Gastroesophageal sphincter (tissue), 4 donors: ENCODE measurements at regions not wholly inside any gene's neighbourhood (a gene's known extent, or its start where the extent isn't known, plus 50 kb on each side); places are given as distances from the start of the nearest gene placed in this dataset.
"Not testable (repeated sequence)": the region's sequence is repeated elsewhere in the genome, so short reads cannot be mapped to it uniquely, and the experiment has no call there.

Experiments used
- ATAC-seq: fragments of 150-250 bp; one replicate; pipeline ENCODE4 v1.9.1; 2016; ENCODE audit warnings: mild to moderate bottlenecking, moderate library complexity
- H3K27ac ChIP-seq, 4 donors: fragments of 200-600 bp; sonication (generic) in 3 of 4; 1 replicate in 3 of 4; 2 replicates in 1 of 4; pipeline ENCODE4 v1.5.1; 2016 to 2019
- H3K27me3 ChIP-seq: fragments of 200-600 bp; sonication (generic); one replicate; pipeline ENCODE4 v1.5.1; 2019
- H3K36me3 ChIP-seq, 2 donors: fragments of 200-600 bp; sonication (generic); one replicate each; pipeline ENCODE4 v1.5.1; 2019; ENCODE audit warnings: control low read depth in 1 of 2
- H3K4me1 ChIP-seq, 3 donors: fragments of 200-600 bp; sonication (generic); 1 replicate in 2 of 3; 2 replicates in 1 of 3; pipeline ENCODE4 v1.5.1; 2016 to 2019; ENCODE audit warnings: control low read depth in 2 of 3
- H3K4me3 ChIP-seq, 2 donors: fragments of 200-600 bp; sonication (generic); one replicate each; pipeline ENCODE4 v1.5.1; 2019; ENCODE audit warnings: mild to moderate bottlenecking in 1 of 2, moderate library complexity in 1 of 2
- H3K9me3 ChIP-seq, 3 donors: fragments of 200-600 bp; sonication (generic); one replicate each; pipeline ENCODE4 v1.5.1; 2017 to 2019; ENCODE audit warnings: control low read depth in 2 of 3
- EP300 ChIP-seq: sonication (generic); formaldehyde crosslinking; IDR thresholded peaks from one replicate; pipeline ENCODE4 v1.6.1; 2017; ENCODE audit warnings: antibody characterized with exemption, mild to moderate bottlenecking
- POLR2A ChIP-seq, 2 donors: fragments of 450-650 bp; IDR thresholded peaks; one replicate each; pipeline ENCODE4 v1.6.1; 2017; ENCODE audit warnings: antibody characterized with exemption in 2 of 2, mild to moderate bottlenecking in 2 of 2, moderate library complexity in 1 of 2
- POLR2AphosphoS5 ChIP-seq: sonication (generic); formaldehyde crosslinking; IDR thresholded peaks from one replicate; pipeline ENCODE4 v1.6.1; 2017; ENCODE audit warnings: antibody characterized with exemption
- WGBS, 2 donors: methylation state at CpG; one replicate each; pipeline ENCODE4 v1.1.5; 2018; ENCODE audit warnings: low coverage in 1 of 2; 5-methylcytosine and 5-hydroxymethylcytosine counted together
- TF ChIP-seq, protein P1 (sequence below), 4 experiments: fragments of 200-600 bp in 2 of 4; fragments of 450-650 bp in 2 of 4; sonication (generic) in 1 of 4; IDR thresholded peaks; one replicate each; pipeline ENCODE4 v1.5.1; 2017 to 2019; ENCODE audit warnings: antibody characterized with exemption in 4 of 4, mild to moderate bottlenecking in 2 of 4, moderate library complexity in 2 of 4

DNA sequence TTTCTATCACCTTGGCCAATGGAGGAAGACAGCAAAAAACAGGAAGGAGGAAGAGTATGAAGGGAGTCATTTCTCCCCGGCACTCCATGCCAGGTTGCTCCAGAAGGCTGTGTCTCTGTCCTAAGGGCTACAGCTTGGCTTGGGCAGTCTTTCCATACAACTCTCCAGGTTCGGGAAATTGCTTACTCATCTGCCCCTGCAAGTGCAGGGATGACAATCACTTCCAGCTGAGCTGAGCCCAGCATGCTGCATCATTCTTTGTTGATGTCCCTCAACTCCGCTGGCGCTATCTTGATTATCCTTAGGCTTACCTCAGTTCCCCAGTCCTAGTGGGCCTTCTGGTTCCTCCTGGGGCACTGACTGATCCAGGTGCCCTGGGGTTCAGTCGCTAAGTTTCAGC lies 86.9 kb upstream of the COPS8 start:
- Histone ChIP-seq H3K9me3 (no peaks in the 10 kb centered on the region), H3K27me3 (peaks cover 45% of the 10 kb centered on the region), H3K27ac (no peak overlapping the region), H3K4me3 (no peak overlapping the region), H3K36me3 (no peaks in the 10 kb centered on the region), H3K4me1 (no peaks in the 10 kb centered on the region)
- WGBS, 2 donors, result 88% methylated on average over 4 of the region's 5 CpGs; no CpG with 5 or more reads in 1 of the 2 donors
- ATAC-seq, result no peak
- TF ChIP-seq EP300, result no peak
- no peak for TF ChIP-seq POLR2A (IDR thresholded peaks at IDR 0.05)
- TF ChIP-seq, protein P1, sequence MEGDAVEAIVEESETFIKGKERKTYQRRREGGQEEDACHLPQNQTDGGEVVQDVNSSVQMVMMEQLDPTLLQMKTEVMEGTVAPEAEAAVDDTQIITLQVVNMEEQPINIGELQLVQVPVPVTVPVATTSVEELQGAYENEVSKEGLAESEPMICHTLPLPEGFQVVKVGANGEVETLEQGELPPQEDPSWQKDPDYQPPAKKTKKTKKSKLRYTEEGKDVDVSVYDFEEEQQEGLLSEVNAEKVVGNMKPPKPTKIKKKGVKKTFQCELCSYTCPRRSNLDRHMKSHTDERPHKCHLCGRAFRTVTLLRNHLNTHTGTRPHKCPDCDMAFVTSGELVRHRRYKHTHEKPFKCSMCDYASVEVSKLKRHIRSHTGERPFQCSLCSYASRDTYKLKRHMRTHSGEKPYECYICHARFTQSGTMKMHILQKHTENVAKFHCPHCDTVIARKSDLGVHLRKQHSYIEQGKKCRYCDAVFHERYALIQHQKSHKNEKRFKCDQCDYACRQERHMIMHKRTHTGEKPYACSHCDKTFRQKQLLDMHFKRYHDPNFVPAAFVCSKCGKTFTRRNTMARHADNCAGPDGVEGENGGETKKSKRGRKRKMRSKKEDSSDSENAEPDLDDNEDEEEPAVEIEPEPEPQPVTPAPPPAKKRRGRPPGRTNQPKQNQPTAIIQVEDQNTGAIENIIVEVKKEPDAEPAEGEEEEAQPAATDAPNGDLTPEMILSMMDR (IDR thresholded peaks at IDR 0.05), result no peak
- no peak for TF ChIP-seq POLR2AphosphoS5

DNA sequence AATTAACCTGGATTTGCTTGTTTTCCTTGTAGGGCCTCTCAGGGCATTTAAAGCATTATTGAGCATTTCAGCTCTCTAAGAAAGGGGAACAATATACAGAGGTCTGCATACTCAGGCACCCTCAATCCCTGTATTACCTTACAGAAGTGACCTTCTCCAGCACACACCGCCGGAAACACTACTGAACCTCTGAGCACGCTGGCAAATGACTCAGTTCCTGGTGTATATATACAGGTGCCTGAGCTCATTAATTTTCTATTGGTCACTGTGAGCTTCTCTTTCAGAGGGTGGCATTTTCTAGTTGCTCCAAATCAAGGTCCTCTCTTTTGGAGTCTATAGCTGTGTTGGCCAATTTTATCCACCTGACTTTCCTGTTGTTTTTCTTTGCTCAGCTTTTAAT lies 85.2 kb upstream of the COPS8 start:
- Histone ChIP-seq H3K9me3 (no peaks in the 10 kb centered on the region), H3K27ac (no peak overlapping the region), H3K27me3 (peaks cover 31% of the 10 kb centered on the region), H3K4me3 (no peak overlapping the region), H3K4me1 (no peaks in the 10 kb centered on the region), H3K36me3 (no peaks in the 10 kb centered on the region)
- ATAC-seq, result no peak
- TF ChIP-seq POLR2A (IDR thresholded peaks at IDR 0.05), result no peak
- TF ChIP-seq, protein P1 (IDR thresholded peaks at IDR 0.05), result no peak
- no peak for TF ChIP-seq POLR2AphosphoS5
- TF ChIP-seq EP300, result no peak
- WGBS, 2 donors, result 92 to 100% methylated on average over 3 of the region's 3 CpGs

DNA sequence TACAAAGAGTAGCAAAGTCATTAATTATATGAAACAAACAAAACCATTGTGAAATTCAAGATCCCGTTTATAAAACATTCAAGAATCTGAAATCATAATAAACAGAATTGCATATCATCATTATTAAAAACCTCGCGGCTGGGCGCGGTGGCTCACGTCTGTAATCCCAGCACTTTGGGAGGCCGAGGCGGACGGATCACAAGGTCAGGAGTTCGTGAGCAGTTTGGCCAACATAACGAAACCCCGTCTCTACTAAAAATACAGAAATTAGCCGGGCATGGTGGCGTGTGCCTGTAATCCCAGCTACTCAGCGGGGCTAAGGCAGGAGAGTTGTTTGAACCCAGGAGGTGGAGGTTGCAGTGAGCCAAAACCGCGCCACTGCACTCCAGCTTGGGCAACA lies 80.3 kb upstream of the COPS8 start:
- H3K9me3 ChIP-seq, H3K4me1 ChIP-seq, ATAC-seq, H3K27ac ChIP-seq, H3K36me3 ChIP-seq, H3K27me3 ChIP-seq, H3K4me3 ChIP-seq: not testable (repeated sequence)
- 68 to 85% methylated on average over 7 to 15 of the region's 17 CpGs for WGBS, 2 donors

DNA sequence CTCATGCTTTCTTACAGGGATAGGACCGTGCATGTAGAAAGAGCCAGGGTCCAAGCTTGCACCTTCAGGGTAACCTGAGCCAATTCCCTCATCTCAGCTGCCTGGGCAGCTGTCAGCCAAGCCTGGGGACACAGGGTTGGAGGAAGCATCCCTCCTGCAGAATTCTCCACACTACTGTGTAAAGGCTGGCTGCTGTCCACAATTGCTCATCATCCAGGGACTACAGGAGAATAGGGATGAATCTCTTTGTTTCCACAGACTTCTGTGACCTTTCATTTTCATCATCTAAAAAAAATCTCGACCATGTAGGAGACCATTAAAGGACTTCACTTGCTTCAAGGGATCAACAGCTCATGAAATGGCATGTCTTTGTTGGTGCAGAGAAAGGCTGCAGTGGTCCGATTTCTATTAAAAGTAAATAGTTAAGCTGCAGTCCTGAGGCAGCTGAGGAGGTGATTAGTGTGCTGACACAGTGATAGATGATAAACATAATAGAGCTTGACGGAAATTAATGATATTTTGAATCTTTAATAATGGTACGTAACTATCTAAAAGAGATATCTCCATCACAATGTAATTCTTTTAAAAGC lies 74.4 kb upstream of the COPS8 start:
- H3K27ac ChIP-seq, result no peak overlapping the region
- 45 to 71% methylated on average over 4 to 5 of the region's 5 CpGs for WGBS, 2 donors

DNA sequence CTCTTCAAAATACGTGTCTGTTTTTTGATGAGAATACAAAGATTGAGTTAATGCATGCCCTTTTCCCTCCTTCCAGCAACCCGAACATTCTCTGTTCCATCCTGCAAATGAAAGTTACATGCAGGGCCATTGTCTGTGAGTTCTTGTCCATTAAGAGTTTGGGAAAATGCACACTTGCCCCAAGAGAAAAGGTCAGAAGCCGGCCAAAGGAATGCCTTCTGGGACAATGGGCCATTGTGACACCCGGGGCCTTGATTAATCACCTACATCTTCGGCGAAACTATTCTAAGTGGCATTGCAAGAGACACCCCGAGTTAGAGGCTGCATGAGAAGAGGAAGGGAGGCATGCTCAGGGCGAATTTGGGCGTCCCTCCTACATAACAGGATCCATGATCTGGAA lies 73.7 kb upstream of the COPS8 start:
- Histone ChIP-seq H3K4me3 (no peak overlapping the region), H3K36me3 (no peaks in the 10 kb centered on the region), H3K27me3 (no peaks in the 10 kb centered on the region), H3K27ac (no peak overlapping the region), H3K4me1 (no peaks in the 10 kb centered on the region), H3K9me3 (peaks cover 0 to 4% (median 0%) of the 10 kb centered on the region in 3 donors)
- no peak for ATAC-seq
- TF ChIP-seq EP300 (no peak), POLR2AphosphoS5 (no peak), POLR2A (IDR thresholded peaks at IDR 0.05) (no peak)
- TF ChIP-seq, protein P1 (IDR thresholded peaks at IDR 0.05), result no peak
- WGBS, 2 donors, result 81 to 90% methylated on average over 3 to 9 of the region's 9 CpGs

More for the DNA sequence above, 74.4 kb upstream of the COPS8 start:
- no peak overlapping the region for H3K4me3 ChIP-seq
- no peaks in the 10 kb centered on the region for H3K27me3 ChIP-seq
- no peaks in the 10 kb centered on the region for H3K4me1 ChIP-seq
- no peaks in the 10 kb centered on the region for H3K36me3 ChIP-seq
- ATAC-seq, result no peak
- H3K9me3 ChIP-seq, result peaks cover 0 to 4% (median 0%) of the 10 kb centered on the region in 3 donors
- TF ChIP-seq, protein P1 (IDR thresholded peaks at IDR 0.05), result no peak
- TF ChIP-seq POLR2AphosphoS5 (no peak), POLR2A (IDR thresholded peaks at IDR 0.05) (no peak), EP300 (no peak)
